HEK293 (cell line): ENCODE measurements at regions not wholly inside any gene's neighbourhood (a gene's known extent, or its start where the extent isn't known, plus 50 kb on each side); places are given as distances from the start of the nearest gene placed in this dataset.

ENCODE experiments used
- CTCF ChIA-PET: fragments of 350-600 bp; formaldehyde crosslinking; extraction: SDS; loops from one replicate; lab custom pipeline; 2021; ENCODE audit warnings: antibody characterized with exemption; lab: Yijun Ruan, JAX
- POLR2A ChIA-PET: fragments of 300-600 bp; formaldehyde crosslinking; extraction: SDS; loops from one replicate; lab custom pipeline; 2020; ENCODE audit warnings: antibody characterized with exemption, inconsistent platforms; lab: Yijun Ruan, JAX
- H3K27ac ChIP-seq: fragments of 200-500 bp; sonication (Bioruptor generic); 2 replicates; pipeline ENCODE4 v1.5.1; 2014; ENCODE audit warnings: low read depth, low read length, control low read depth, inconsistent platforms; ENCODE audit errors: extremely low read depth
- H3K36me3 ChIP-seq, 2 experiments: fragments of 200-500 bp in 1 of 2; sonication (Bioruptor generic) in 1 of 2; 1 replicate in 1 of 2; 2 replicates in 1 of 2; pipeline ENCODE4 v1.5.1; 2014 to 2017; ENCODE audit warnings: inconsistent platforms in 2 of 2, low read length in 2 of 2; ENCODE audit not compliant: control insufficient read depth in 2 of 2, insufficient read depth in 1 of 2
- H3K4me1 ChIP-seq: fragments of 200-500 bp; sonication (Bioruptor generic); 2 replicates; pipeline ENCODE4 v1.5.1; 2014; ENCODE audit warnings: mild to moderate bottlenecking, low read length, inconsistent platforms; ENCODE audit not compliant: control insufficient read depth, insufficient read depth
- H3K4me3 ChIP-seq: 2 replicates; pipeline ENCODE4 v1.5.1; 2011; ENCODE audit warnings: low read depth, mild to moderate bottlenecking, control low read depth, low read length, moderate library complexity
- H3K9me3 ChIP-seq: fragments of 200-500 bp; sonication (Bioruptor generic); 2 replicates; pipeline ENCODE4 v1.5.1; 2014; ENCODE audit warnings: low read depth, low read length, inconsistent platforms; ENCODE audit not compliant: control insufficient read depth, insufficient read depth
- BCL6B ChIP-seq: fragments of 450-650 bp; formaldehyde crosslinking; IDR thresholded peaks from 2 replicates; pipeline ENCODE4 v1.5.1; 2017; ENCODE audit warnings: missing biosample characterization, missing genetic modification characterization
- KLF10 ChIP-seq: fragments of 450-650 bp; IDR thresholded peaks from 2 replicates; pipeline ENCODE4 v1.5.1; 2018; ENCODE audit warnings: missing biosample characterization, mild to moderate bottlenecking, missing genetic modification characterization
- SP2 ChIP-seq: fragments of 450-650 bp; formaldehyde crosslinking; IDR thresholded peaks from 2 replicates; pipeline ENCODE4 v1.5.1; 2016; ENCODE audit warnings: missing biosample characterization, missing genetic modification characterization
- SP3 ChIP-seq: fragments of 450-650 bp; formaldehyde crosslinking; IDR thresholded peaks from 2 replicates; pipeline ENCODE4 v1.5.1; 2016; ENCODE audit warnings: missing biosample characterization, missing genetic modification characterization
- YY1 ChIP-seq: fragments of 450-650 bp; formaldehyde crosslinking; IDR thresholded peaks from 2 replicates; pipeline ENCODE4 v1.5.1; 2018; ENCODE audit warnings: missing biosample characterization, missing genetic modification characterization
- ZBTB7A ChIP-seq: fragments of 450-650 bp; formaldehyde crosslinking; IDR thresholded peaks from 2 replicates; pipeline ENCODE4 v1.5.1; 2016; ENCODE audit warnings: low read depth, missing biosample characterization, missing genetic modification characterization
- ZEB2 ChIP-seq: fragments of 450-650 bp; formaldehyde crosslinking; IDR thresholded peaks from 2 replicates; pipeline ENCODE4 v1.5.1; 2016; ENCODE audit warnings: missing biosample characterization, missing genetic modification characterization
- ZFP3 ChIP-seq: fragments of 450-650 bp; formaldehyde crosslinking; IDR thresholded peaks from 2 replicates; pipeline ENCODE4 v1.5.1; 2016; ENCODE audit warnings: low read depth, missing biosample characterization, missing genetic modification characterization
- ZIC2 ChIP-seq: fragments of 450-650 bp; formaldehyde crosslinking; IDR thresholded peaks from 2 replicates; pipeline ENCODE4 v1.5.1; 2016; ENCODE audit warnings: missing biosample characterization, missing genetic modification characterization
- ZNF138 ChIP-seq: fragments of 450-650 bp; formaldehyde crosslinking; IDR thresholded peaks from 2 replicates; pipeline ENCODE4 v1.5.1; 2016; ENCODE audit warnings: missing biosample characterization, missing genetic modification characterization, borderline replicate concordance
- ZNF155 ChIP-seq: fragments of 450-650 bp; formaldehyde crosslinking; IDR thresholded peaks from 2 replicates; pipeline ENCODE4 v1.5.1; 2016; ENCODE audit warnings: missing biosample characterization, missing genetic modification characterization
- ZNF16 ChIP-seq: fragments of 450-650 bp; formaldehyde crosslinking; IDR thresholded peaks from 2 replicates; pipeline ENCODE4 v1.5.1; 2016; ENCODE audit warnings: low read depth, missing biosample characterization, missing genetic modification characterization
- ZNF174 ChIP-seq: fragments of 450-650 bp; formaldehyde crosslinking; IDR thresholded peaks from 2 replicates; pipeline ENCODE4 v1.5.0; 2017; ENCODE audit warnings: missing biosample characterization, mild to moderate bottlenecking, missing genetic modification characterization
- ZNF223 ChIP-seq: fragments of 450-650 bp; formaldehyde crosslinking; IDR thresholded peaks from 2 replicates; pipeline ENCODE4 v1.5.1; 2016; ENCODE audit warnings: missing biosample characterization, missing genetic modification characterization
- ZNF292 ChIP-seq: fragments of 450-650 bp; formaldehyde crosslinking; IDR thresholded peaks from 2 replicates; pipeline ENCODE4 v1.5.1; 2016; ENCODE audit warnings: low read depth, missing biosample characterization, missing genetic modification characterization, borderline replicate concordance
- ZNF426 ChIP-seq: fragments of 450-650 bp; formaldehyde crosslinking; IDR thresholded peaks from 2 replicates; pipeline ENCODE4 v1.5.1; 2017; ENCODE audit warnings: missing biosample characterization, missing genetic modification characterization, mild to moderate bottlenecking, inconsistent platforms, moderate library complexity
- ZNF473 ChIP-seq: fragments of 450-650 bp; formaldehyde crosslinking; IDR thresholded peaks from 2 replicates; pipeline ENCODE4 v1.5.1; 2017; ENCODE audit warnings: missing biosample characterization, missing genetic modification characterization
- ZNF529 ChIP-seq: fragments of 450-650 bp; formaldehyde crosslinking; IDR thresholded peaks from 2 replicates; pipeline ENCODE4 v1.5.1; 2017; ENCODE audit warnings: missing genetic modification characterization, missing biosample characterization; ENCODE audit not compliant: insufficient replicate concordance
- ZNF561 ChIP-seq: fragments of 450-650 bp; IDR thresholded peaks from 2 replicates; pipeline ENCODE4 v1.5.1; 2018; ENCODE audit warnings: missing biosample characterization, missing genetic modification characterization, borderline replicate concordance
- ZNF580 ChIP-seq: fragments of 450-650 bp; formaldehyde crosslinking; IDR thresholded peaks from 2 replicates; pipeline ENCODE4 v1.5.1; 2016; ENCODE audit warnings: missing biosample characterization, missing genetic modification characterization
- ZNF610 ChIP-seq: fragments of 450-650 bp; formaldehyde crosslinking; IDR thresholded peaks from 2 replicates; pipeline ENCODE4 v1.5.1; 2016; ENCODE audit warnings: missing biosample characterization, missing genetic modification characterization, borderline replicate concordance
- ZNF624 ChIP-seq: fragments of 450-650 bp; formaldehyde crosslinking; IDR thresholded peaks from 2 replicates; pipeline ENCODE4 v1.5.1; 2017; ENCODE audit warnings: missing biosample characterization, missing genetic modification characterization
- ZNF629 ChIP-seq: fragments of 450-650 bp; formaldehyde crosslinking; IDR thresholded peaks from 2 replicates; pipeline ENCODE4 v1.5.1; 2017; ENCODE audit warnings: missing biosample characterization, missing genetic modification characterization
- ZNF654 ChIP-seq: fragments of 450-650 bp; formaldehyde crosslinking; IDR thresholded peaks from 2 replicates; pipeline ENCODE4 v1.5.1; 2016; ENCODE audit warnings: low read depth, missing biosample characterization, missing genetic modification characterization
- ZNF704 ChIP-seq: fragments of 450-650 bp; formaldehyde crosslinking; IDR thresholded peaks from 2 replicates; pipeline ENCODE4 v1.5.1; 2016; ENCODE audit warnings: missing biosample characterization, missing genetic modification characterization
- ZNF830 ChIP-seq: fragments of 450-650 bp; IDR thresholded peaks from 2 replicates; pipeline ENCODE4 v1.5.0; 2018; ENCODE audit warnings: missing biosample characterization, missing genetic modification characterization, low read depth, mild to moderate bottlenecking, moderate library complexity
- ZNF843 ChIP-seq: fragments of 450-650 bp; formaldehyde crosslinking; IDR thresholded peaks from 2 replicates; pipeline ENCODE4 v1.5.1; 2016; ENCODE audit warnings: missing biosample characterization, missing genetic modification characterization
- ZSCAN16 ChIP-seq: fragments of 450-650 bp; formaldehyde crosslinking; IDR thresholded peaks from 2 replicates; pipeline ENCODE4 v1.5.1; 2016; ENCODE audit warnings: missing biosample characterization, missing genetic modification characterization
- TF ChIP-seq, protein P1 (sequence below): fragments of 450-650 bp; IDR thresholded peaks from 2 replicates; pipeline ENCODE4 v1.5.1; 2018; ENCODE audit warnings: missing biosample characterization, missing genetic modification characterization
- TF ChIP-seq, protein P2 (sequence below): fragments of 450-650 bp; formaldehyde crosslinking; IDR thresholded peaks from 2 replicates; pipeline ENCODE4 v1.5.1; 2016; ENCODE audit warnings: missing biosample characterization, missing genetic modification characterization

GRCh38 chr4:89616382-89616781, 220.6 kb downstream of the SNCA start:
- H3K4me1 ChIP-seq, result 0 out of 2 replicates have a peak, but pooled peaks cover 4% of the 10 kb centered on the region
- no peaks in the 10 kb centered on the region for H3K9me3 ChIP-seq
- TF ChIP-seq ZNF426 (tag by site-specific recombination), result no peak
- TF ChIP-seq SP2 (tag by site-specific recombination), result no peak
- TF ChIP-seq, protein P1, sequence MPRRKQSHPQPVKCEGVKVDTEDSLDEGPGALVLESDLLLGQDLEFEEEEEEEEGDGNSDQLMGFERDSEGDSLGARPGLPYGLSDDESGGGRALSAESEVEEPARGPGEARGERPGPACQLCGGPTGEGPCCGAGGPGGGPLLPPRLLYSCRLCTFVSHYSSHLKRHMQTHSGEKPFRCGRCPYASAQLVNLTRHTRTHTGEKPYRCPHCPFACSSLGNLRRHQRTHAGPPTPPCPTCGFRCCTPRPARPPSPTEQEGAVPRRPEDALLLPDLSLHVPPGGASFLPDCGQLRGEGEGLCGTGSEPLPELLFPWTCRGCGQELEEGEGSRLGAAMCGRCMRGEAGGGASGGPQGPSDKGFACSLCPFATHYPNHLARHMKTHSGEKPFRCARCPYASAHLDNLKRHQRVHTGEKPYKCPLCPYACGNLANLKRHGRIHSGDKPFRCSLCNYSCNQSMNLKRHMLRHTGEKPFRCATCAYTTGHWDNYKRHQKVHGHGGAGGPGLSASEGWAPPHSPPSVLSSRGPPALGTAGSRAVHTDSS (tag by site-specific recombination), result no peak
- no peak for TF ChIP-seq YY1
- peak; percentile 74 for TF ChIP-seq BCL6B (tag by site-specific recombination)
- TF ChIP-seq ZNF138 (tag by site-specific recombination), result no peak
- CTCF ChIA-PET, result interaction anchor here (1.1 kb wide), 1 partner anchor 252 kb away, joined by 3 read pairs; no protein-coding TSS in a partner anchor
- H3K4me3 ChIP-seq, result no peak overlapping the region
- POLR2A ChIA-PET, result no interaction called here
- H3K27ac ChIP-seq, result no peak overlapping the region
- H3K36me3 ChIP-seq, result no peaks in the 10 kb centered on the region

- Histone ChIP-seq H3K4me3 (no peak overlapping the region), H3K36me3 (no peaks in the 10 kb centered on the region), H3K4me1 (0 out of 2 replicates have a peak, but pooled peaks cover 4% of the 10 kb centered on the region), H3K9me3 (no peaks in the 10 kb centered on the region), H3K27ac (no peak overlapping the region)
- POLR2A ChIA-PET, result no interaction called here
- TF ChIP-seq KLF10 (tag by site-specific recombination) (no peak), ZNF155 (no peak), ZNF473 (tag by site-specific recombination) (no peak), ZBTB7A (no peak), ZNF561 (tag by site-specific recombination) (no peak), ZFP3 (no peak), ZEB2 (tag by site-specific recombination) (no peak), ZNF843 (tag by site-specific recombination) (no peak), ZSCAN16 (tag by site-specific recombination) (no peak), ZNF223 (no peak), ZNF529 (no peak), ZNF624 (tag by site-specific recombination) (no peak), ZNF629 (tag by site-specific recombination) (no peak)
- CTCF ChIA-PET, result no interaction called here
Observed at GRCh38 chr4:89615051-89615450, 221.9 kb downstream of the SNCA start.

GRCh38 chr4:89614155-89614554, 222.8 kb downstream of the SNCA start:
- CTCF ChIA-PET, result no interaction called here
- 0 out of 2 replicates have a peak, but pooled peaks cover 4% of the 10 kb centered on the region for H3K4me1 ChIP-seq
- POLR2A ChIA-PET, result no interaction called here
- H3K36me3 ChIP-seq, result no peaks in the 10 kb centered on the region
- H3K27ac ChIP-seq, result no peak overlapping the region
- no peaks in the 10 kb centered on the region for H3K9me3 ChIP-seq
- TF ChIP-seq, protein P2, sequence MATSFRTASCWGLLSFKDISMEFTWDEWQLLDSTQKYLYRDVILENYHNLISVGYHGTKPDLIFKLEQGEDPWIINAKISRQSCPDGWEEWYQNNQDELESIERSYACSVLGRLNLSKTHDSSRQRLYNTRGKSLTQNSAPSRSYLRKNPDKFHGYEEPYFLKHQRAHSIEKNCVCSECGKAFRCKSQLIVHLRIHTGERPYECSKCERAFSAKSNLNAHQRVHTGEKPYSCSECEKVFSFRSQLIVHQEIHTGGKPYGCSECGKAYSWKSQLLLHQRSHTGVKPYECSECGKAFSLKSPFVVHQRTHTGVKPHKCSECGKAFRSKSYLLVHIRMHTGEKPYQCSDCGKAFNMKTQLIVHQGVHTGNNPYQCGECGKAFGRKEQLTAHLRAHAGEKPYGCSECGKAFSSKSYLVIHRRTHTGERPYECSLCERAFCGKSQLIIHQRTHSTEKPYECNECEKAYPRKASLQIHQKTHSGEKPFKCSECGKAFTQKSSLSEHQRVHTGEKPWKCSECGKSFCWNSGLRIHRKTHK (tag by site-specific recombination), result no peak
- TF ChIP-seq SP3 (tag by site-specific recombination), result no peak
- no peak for TF ChIP-seq ZNF16 (tag by site-specific recombination)
- no peak for TF ChIP-seq ZIC2 (tag by site-specific recombination)
- no peak for TF ChIP-seq ZNF174 (tag by site-specific recombination)
- no peak for TF ChIP-seq ZNF830 (tag by site-specific recombination)
- no peak for TF ChIP-seq ZNF292 (tag by site-specific recombination)
- no peak for TF ChIP-seq ZNF654 (tag by site-specific recombination)
- TF ChIP-seq ZNF580 (tag by site-specific recombination), result no peak
- no peak for TF ChIP-seq ZNF704
- TF ChIP-seq ZEB2 (tag by site-specific recombination), result no peak
- no peak for TF ChIP-seq ZNF610 (tag by site-specific recombination)
- H3K4me3 ChIP-seq, result no peak overlapping the region
